ENCODE measurements at regions not wholly inside any gene's neighbourhood (a gene's known extent, or its start where the extent isn't known, plus 50 kb on each side); places are given as distances from the start of the nearest gene placed in this dataset.
"Not testable (repeated sequence)": the region's sequence is repeated elsewhere in the genome, so short reads cannot be mapped to it uniquely, and the experiment has no call there.

- ATAC-seq, result no peak
- TF ChIP-seq RARB (CRISPR knock-in tag; IDR thresholded peaks at IDR 0.05) (no peak), POU6F1 (CRISPR knock-in tag; IDR thresholded peaks at IDR 0.05; ENCODE audit: borderline replicate concordance, low read depth) (no peak), PPARA (CRISPR knock-in tag; IDR thresholded peaks at IDR 0.05; ENCODE audit: borderline replicate concordance) (no peak), SNAI2 (CRISPR knock-in tag; IDR thresholded peaks at IDR 0.05) (no peak)
- TF ChIP-seq, protein P1, sequence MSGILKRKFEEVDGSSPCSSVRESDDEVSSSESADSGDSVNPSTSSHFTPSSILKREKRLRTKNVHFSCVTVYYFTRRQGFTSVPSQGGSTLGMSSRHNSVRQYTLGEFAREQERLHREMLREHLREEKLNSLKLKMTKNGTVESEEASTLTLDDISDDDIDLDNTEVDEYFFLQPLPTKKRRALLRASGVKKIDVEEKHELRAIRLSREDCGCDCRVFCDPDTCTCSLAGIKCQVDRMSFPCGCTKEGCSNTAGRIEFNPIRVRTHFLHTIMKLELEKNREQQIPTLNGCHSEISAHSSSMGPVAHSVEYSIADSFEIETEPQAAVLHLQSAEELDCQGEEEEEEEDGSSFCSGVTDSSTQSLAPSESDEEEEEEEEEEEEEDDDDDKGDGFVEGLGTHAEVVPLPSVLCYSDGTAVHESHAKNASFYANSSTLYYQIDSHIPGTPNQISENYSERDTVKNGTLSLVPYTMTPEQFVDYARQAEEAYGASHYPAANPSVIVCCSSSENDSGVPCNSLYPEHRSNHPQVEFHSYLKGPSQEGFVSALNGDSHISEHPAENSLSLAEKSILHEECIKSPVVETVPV (CRISPR knock-in tag; IDR thresholded peaks at IDR 0.05), result no peak
Measured at GRCh38 chr1:199522338-199522737, 505.2 kb upstream of the NR5A2 start.

DNA sequence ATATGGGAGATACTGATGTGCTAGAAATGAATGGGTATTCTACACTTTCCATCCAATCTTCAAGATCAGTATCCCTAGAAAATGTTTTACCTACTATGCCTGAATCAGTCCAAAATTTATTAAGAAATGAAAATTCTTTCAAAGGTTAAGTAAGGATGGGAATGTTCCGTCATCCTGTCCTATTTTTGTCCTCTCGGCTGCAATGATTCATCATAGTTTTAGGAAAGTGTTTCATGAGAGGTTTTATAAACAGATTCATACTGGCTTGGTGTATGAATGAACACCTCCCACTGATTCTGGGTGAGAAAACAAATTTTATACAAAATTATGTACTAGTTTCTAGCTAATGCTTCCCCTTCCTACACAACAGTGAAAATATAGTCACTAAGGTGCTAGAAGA, 504.6 kb upstream of the NR5A2 start:
- no peak for ATAC-seq
- TF ChIP-seq RARB (CRISPR knock-in tag; IDR thresholded peaks at IDR 0.05) (no peak), ISL1 (CRISPR knock-in tag; IDR thresholded peaks at IDR 0.05) (no peak), POU6F1 (CRISPR knock-in tag; IDR thresholded peaks at IDR 0.05; ENCODE audit: borderline replicate concordance, low read depth) (no peak)
- TF ChIP-seq, protein P1 (CRISPR knock-in tag; IDR thresholded peaks at IDR 0.05), result no peak

GRCh38 chr1:199529324-199529723, 498.2 kb upstream of the NR5A2 start:
- TF ChIP-seq ZNF565 (CRISPR knock-in tag; conservative IDR thresholded peaks at IDR 0.05; ENCODE audit: low read depth) (no peak), ISL1 (CRISPR knock-in tag; IDR thresholded peaks at IDR 0.05) (no peak), GLIS3 (CRISPR knock-in tag; IDR thresholded peaks at IDR 0.05) (no peak), SNAI2 (CRISPR knock-in tag; IDR thresholded peaks at IDR 0.05) (no peak), ESRRG (CRISPR knock-in tag; IDR thresholded peaks at IDR 0.05) (no peak), PPARA (CRISPR knock-in tag; IDR thresholded peaks at IDR 0.05; ENCODE audit: borderline replicate concordance) (no peak)
- TF ChIP-seq, protein P2, sequence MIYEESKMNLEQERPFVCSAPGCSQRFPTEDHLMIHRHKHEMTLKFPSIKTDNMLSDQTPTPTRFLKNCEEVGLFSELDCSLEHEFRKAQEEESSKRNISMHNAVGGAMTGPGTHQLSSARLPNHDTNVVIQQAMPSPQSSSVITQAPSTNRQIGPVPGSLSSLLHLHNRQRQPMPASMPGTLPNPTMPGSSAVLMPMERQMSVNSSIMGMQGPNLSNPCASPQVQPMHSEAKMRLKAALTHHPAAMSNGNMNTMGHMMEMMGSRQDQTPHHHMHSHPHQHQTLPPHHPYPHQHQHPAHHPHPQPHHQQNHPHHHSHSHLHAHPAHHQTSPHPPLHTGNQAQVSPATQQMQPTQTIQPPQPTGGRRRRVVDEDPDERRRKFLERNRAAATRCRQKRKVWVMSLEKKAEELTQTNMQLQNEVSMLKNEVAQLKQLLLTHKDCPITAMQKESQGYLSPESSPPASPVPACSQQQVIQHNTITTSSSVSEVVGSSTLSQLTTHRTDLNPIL (CRISPR knock-in tag; IDR thresholded peaks at IDR 0.05; ENCODE audit: low read depth), result no peak
- ATAC-seq, result no peak

GRCh38 chr1:199533361-199533760, 494.1 kb upstream of the NR5A2 start:
- ATAC-seq, result not testable (repeated sequence)

DNA sequence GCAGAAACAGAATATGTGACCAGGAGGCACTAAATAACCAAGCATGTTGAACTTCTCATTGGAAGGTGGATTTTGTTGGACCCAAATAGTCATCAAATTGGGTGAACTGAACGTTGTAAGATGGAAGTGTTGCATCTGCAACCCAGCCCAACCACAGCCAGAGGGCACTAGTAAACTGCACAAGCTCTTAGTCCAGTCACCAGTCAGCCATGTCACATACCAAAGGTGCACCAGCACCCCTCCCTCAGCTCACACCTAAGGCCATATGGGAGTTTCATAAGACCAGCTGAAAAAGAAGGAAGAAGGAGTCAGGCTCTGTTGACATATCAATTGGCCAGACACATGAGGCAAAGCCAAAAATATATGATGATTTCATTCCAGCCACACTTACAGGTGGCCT, 481.7 kb upstream of the NR5A2 start:
- TF ChIP-seq, protein P1 (CRISPR knock-in tag; IDR thresholded peaks at IDR 0.05), result no peak
- TF ChIP-seq ZNF70 (CRISPR knock-in tag; IDR thresholded peaks at IDR 0.05) (no peak), GLIS3 (CRISPR knock-in tag; IDR thresholded peaks at IDR 0.05) (no peak), ZFP3 (CRISPR knock-in tag; IDR thresholded peaks at IDR 0.05) (no peak)
- ATAC-seq, result no peak

DNA sequence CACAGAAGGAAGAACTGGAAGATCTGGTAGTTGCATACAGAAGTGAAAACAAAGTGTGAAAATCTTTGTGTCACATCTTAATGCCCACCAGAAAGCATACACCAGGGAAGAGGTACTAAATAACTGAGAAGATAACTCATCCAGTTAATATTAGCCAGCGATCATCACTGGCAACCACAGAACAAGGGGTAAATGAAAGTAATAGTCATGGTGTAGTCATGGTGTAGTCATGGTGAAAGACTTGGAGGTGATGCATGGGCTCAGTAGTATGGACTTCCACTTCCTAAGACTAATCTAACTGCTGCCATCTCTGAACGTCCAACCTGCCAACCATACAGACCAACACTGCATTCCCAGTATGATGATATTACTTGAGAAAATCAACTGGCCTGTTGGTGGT, 481.2 kb upstream of the NR5A2 start:
- TF ChIP-seq GLIS3 (CRISPR knock-in tag; IDR thresholded peaks at IDR 0.05) (no peak), ZNF565 (CRISPR knock-in tag; conservative IDR thresholded peaks at IDR 0.05; ENCODE audit: low read depth) (no peak), TOX (CRISPR knock-in tag; IDR thresholded peaks at IDR 0.05; ENCODE audit: borderline replicate concordance) (no peak), ISL1 (CRISPR knock-in tag; IDR thresholded peaks at IDR 0.05) (no peak), TCF4 (CRISPR knock-in tag; IDR thresholded peaks at IDR 0.05; ENCODE audit: borderline replicate concordance) (no peak)
- TF ChIP-seq, protein P3, sequence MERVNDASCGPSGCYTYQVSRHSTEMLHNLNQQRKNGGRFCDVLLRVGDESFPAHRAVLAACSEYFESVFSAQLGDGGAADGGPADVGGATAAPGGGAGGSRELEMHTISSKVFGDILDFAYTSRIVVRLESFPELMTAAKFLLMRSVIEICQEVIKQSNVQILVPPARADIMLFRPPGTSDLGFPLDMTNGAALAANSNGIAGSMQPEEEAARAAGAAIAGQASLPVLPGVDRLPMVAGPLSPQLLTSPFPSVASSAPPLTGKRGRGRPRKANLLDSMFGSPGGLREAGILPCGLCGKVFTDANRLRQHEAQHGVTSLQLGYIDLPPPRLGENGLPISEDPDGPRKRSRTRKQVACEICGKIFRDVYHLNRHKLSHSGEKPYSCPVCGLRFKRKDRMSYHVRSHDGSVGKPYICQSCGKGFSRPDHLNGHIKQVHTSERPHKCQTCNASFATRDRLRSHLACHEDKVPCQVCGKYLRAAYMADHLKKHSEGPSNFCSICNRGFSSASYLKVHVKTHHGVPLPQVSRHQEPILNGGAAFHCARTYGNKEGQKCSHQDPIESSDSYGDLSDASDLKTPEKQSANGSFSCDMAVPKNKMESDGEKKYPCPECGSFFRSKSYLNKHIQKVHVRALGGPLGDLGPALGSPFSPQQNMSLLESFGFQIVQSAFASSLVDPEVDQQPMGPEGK (CRISPR knock-in tag; IDR thresholded peaks at IDR 0.05; ENCODE audit: borderline replicate concordance), result no peak
- ATAC-seq, result no peak
